SK-N-SH treated with all-trans-retinoic acid at 6 μM for 48 hours (cell line): ENCODE measurements at regions not wholly inside any gene's neighbourhood (a gene's known extent, or its start where the extent isn't known, plus 50 kb on each side); places are given as distances from the start of the nearest gene placed in this dataset.

Experiments used
- ATAC-seq: fragments of 200-7000 bp; cut with Tn5 transposase; 3 replicates; pipeline ENCODE4 v1.9.1; 2020; ENCODE audit warnings: mild to moderate bottlenecking, moderate library complexity
- ARNTL ChIP-seq: fragments of 450-650 bp; formaldehyde crosslinking; IDR thresholded peaks from 2 replicates; pipeline ENCODE4 v1.5.0; 2020; ENCODE audit warnings: low read depth, mild to moderate bottlenecking, moderate library complexity, borderline replicate concordance
- BACH2 ChIP-seq: fragments of 250-450 bp; sonication (Bioruptor Pico); IDR thresholded peaks from 2 replicates; pipeline ENCODE4 v1.9.0; 2021; ENCODE audit warnings: mild to moderate bottlenecking, borderline replicate concordance
- CSDC2 ChIP-seq: fragments of 250-450 bp; sonication (Bioruptor Pico); IDR thresholded peaks from 2 replicates; pipeline ENCODE4 v1.5.0; 2020; ENCODE audit warnings: mild to moderate bottlenecking, moderate library complexity
- ESRRG ChIP-seq: fragments of 250-450 bp; sonication (Bioruptor Pico); IDR thresholded peaks from 2 replicates; pipeline ENCODE4 v1.6.1; 2021; ENCODE audit warnings: mild to moderate bottlenecking
- GLIS3 ChIP-seq: fragments of 250-450 bp; sonication (Bioruptor Pico); IDR thresholded peaks from 2 replicates; pipeline ENCODE4 v1.5.0; 2020; ENCODE audit warnings: mild to moderate bottlenecking, moderate library complexity
- ISL1 ChIP-seq: fragments of 250-450 bp; sonication (Bioruptor Pico); IDR thresholded peaks from 2 replicates; pipeline ENCODE4 v2.1.2; 2022; ENCODE audit warnings: mild to moderate bottlenecking, moderate library complexity
- OSR1 ChIP-seq: fragments of 250-450 bp; sonication (Bioruptor Pico); IDR thresholded peaks from 2 replicates; pipeline ENCODE4 v1.8.0; 2022; ENCODE audit warnings: moderate library complexity, mild to moderate bottlenecking, inconsistent platforms
- POU6F1 ChIP-seq: fragments of 250-450 bp; sonication (Bioruptor Pico); IDR thresholded peaks from 2 replicates; pipeline ENCODE4 v1.8.0; 2021; ENCODE audit warnings: low read depth, mild to moderate bottlenecking, moderate library complexity, borderline replicate concordance
- PPARA ChIP-seq: fragments of 250-450 bp; sonication (Bioruptor Pico); IDR thresholded peaks from 2 replicates; pipeline ENCODE4 v1.5.0; 2020; ENCODE audit warnings: mild to moderate bottlenecking, borderline replicate concordance
- RARB ChIP-seq: fragments of 250-450 bp; sonication (Bioruptor Pico); IDR thresholded peaks from 2 replicates; pipeline ENCODE4 v1.8.0; 2021; ENCODE audit warnings: mild to moderate bottlenecking, moderate library complexity
- SNAI2 ChIP-seq: fragments of 250-450 bp; sonication (Bioruptor Pico); IDR thresholded peaks from 2 replicates; pipeline ENCODE4 v1.5.0; 2020; ENCODE audit warnings: mild to moderate bottlenecking, moderate library complexity
- TCF4 ChIP-seq: fragments of 250-450 bp; sonication (Bioruptor Pico); IDR thresholded peaks from 2 replicates; pipeline ENCODE4 v1.8.0; 2021; ENCODE audit warnings: mild to moderate bottlenecking, moderate library complexity, borderline replicate concordance
- TOX ChIP-seq: fragments of 250-450 bp; sonication (Bioruptor Pico); IDR thresholded peaks from 2 replicates; pipeline ENCODE4 v1.8.0; 2021; ENCODE audit warnings: mild to moderate bottlenecking, moderate library complexity, borderline replicate concordance
- TSHZ2 ChIP-seq: fragments of 250-450 bp; sonication (Bioruptor Pico); IDR thresholded peaks from 2 replicates; pipeline ENCODE4 v1.5.0; 2020; ENCODE audit warnings: mild to moderate bottlenecking, moderate library complexity
- ZC3H10 ChIP-seq: fragments of 250-450 bp; sonication (Bioruptor Pico); IDR thresholded peaks from 2 replicates; pipeline ENCODE4 v1.5.1; 2021; ENCODE audit warnings: mild to moderate bottlenecking, moderate library complexity
- ZFP3 ChIP-seq: fragments of 250-450 bp; sonication (Bioruptor Pico); IDR thresholded peaks from 2 replicates; pipeline ENCODE4 v1.5.0; 2020; ENCODE audit warnings: mild to moderate bottlenecking, moderate library complexity
- ZFP30 ChIP-seq: fragments of 450-650 bp; formaldehyde crosslinking; IDR thresholded peaks from 2 replicates; pipeline ENCODE4 v1.5.0; 2022; ENCODE audit warnings: mild to moderate bottlenecking, moderate library complexity
- ZNF565 ChIP-seq: fragments of 450-650 bp; formaldehyde crosslinking; conservative IDR thresholded peaks from 2 replicates; pipeline ENCODE4 v1.5.0; 2020; ENCODE audit warnings: low read depth, mild to moderate bottlenecking, moderate library complexity
- ZNF70 ChIP-seq: fragments of 450-650 bp; formaldehyde crosslinking; IDR thresholded peaks from 2 replicates; pipeline ENCODE4 v1.5.0; 2020; ENCODE audit warnings: mild to moderate bottlenecking, moderate library complexity
- ZNF8 ChIP-seq: fragments of 450-650 bp; formaldehyde crosslinking; IDR thresholded peaks from 2 replicates; pipeline ENCODE4 v1.5.0; 2020; ENCODE audit warnings: mild to moderate bottlenecking, moderate library complexity
- TF ChIP-seq, protein P1 (sequence below): fragments of 250-450 bp; sonication (Bioruptor Pico); IDR thresholded peaks from 2 replicates; pipeline ENCODE4 v1.5.1; 2021; ENCODE audit warnings: mild to moderate bottlenecking, moderate library complexity
- TF ChIP-seq, protein P2 (sequence below): fragments of 250-450 bp; sonication (Bioruptor Pico); IDR thresholded peaks from 2 replicates; pipeline ENCODE4 v1.8.0; 2020; ENCODE audit warnings: mild to moderate bottlenecking, moderate library complexity, borderline replicate concordance
- TF ChIP-seq, protein P3 (sequence below): fragments of 250-450 bp; sonication (Bioruptor Pico); IDR thresholded peaks from 2 replicates; pipeline ENCODE4 v1.5.1; 2020; ENCODE audit warnings: low read depth, mild to moderate bottlenecking, moderate library complexity

GRCh38 chr14:85824526-85824925 lies 294.6 kb downstream of the FLRT2 start:
- ATAC-seq: no peak
- TF ChIP-seq RARB (CRISPR knock-in tag) (no peak), ZFP30 (CRISPR knock-in tag) (no peak), SNAI2 (no peak), OSR1 (no peak), ARNTL (CRISPR knock-in tag) (no peak), POU6F1 (no peak), CSDC2 (CRISPR knock-in tag) (no peak), PPARA (CRISPR knock-in tag) (no peak)
- TF ChIP-seq, protein P1, sequence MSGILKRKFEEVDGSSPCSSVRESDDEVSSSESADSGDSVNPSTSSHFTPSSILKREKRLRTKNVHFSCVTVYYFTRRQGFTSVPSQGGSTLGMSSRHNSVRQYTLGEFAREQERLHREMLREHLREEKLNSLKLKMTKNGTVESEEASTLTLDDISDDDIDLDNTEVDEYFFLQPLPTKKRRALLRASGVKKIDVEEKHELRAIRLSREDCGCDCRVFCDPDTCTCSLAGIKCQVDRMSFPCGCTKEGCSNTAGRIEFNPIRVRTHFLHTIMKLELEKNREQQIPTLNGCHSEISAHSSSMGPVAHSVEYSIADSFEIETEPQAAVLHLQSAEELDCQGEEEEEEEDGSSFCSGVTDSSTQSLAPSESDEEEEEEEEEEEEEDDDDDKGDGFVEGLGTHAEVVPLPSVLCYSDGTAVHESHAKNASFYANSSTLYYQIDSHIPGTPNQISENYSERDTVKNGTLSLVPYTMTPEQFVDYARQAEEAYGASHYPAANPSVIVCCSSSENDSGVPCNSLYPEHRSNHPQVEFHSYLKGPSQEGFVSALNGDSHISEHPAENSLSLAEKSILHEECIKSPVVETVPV (CRISPR knock-in tag): no peak
- TF ChIP-seq, protein P2, sequence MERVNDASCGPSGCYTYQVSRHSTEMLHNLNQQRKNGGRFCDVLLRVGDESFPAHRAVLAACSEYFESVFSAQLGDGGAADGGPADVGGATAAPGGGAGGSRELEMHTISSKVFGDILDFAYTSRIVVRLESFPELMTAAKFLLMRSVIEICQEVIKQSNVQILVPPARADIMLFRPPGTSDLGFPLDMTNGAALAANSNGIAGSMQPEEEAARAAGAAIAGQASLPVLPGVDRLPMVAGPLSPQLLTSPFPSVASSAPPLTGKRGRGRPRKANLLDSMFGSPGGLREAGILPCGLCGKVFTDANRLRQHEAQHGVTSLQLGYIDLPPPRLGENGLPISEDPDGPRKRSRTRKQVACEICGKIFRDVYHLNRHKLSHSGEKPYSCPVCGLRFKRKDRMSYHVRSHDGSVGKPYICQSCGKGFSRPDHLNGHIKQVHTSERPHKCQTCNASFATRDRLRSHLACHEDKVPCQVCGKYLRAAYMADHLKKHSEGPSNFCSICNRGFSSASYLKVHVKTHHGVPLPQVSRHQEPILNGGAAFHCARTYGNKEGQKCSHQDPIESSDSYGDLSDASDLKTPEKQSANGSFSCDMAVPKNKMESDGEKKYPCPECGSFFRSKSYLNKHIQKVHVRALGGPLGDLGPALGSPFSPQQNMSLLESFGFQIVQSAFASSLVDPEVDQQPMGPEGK (CRISPR knock-in tag): no peak

- no peak for TF ChIP-seq ZNF565 (CRISPR knock-in tag)
- TF ChIP-seq GLIS3 (CRISPR knock-in tag): no peak
- TF ChIP-seq, protein P1 (CRISPR knock-in tag): no peak
- TF ChIP-seq SNAI2: no peak
- no peak for TF ChIP-seq ZC3H10
- TF ChIP-seq POU6F1: no peak
- TF ChIP-seq BACH2 (CRISPR knock-in tag): no peak
- TF ChIP-seq ZNF8: no peak
- TF ChIP-seq ARNTL (CRISPR knock-in tag): no peak
- TF ChIP-seq TSHZ2: no peak
- TF ChIP-seq ZFP3: no peak
- TF ChIP-seq PPARA (CRISPR knock-in tag): no peak
- no peak for TF ChIP-seq TOX (CRISPR knock-in tag)
- TF ChIP-seq ISL1 (CRISPR knock-in tag): no peak
- TF ChIP-seq, protein P3, sequence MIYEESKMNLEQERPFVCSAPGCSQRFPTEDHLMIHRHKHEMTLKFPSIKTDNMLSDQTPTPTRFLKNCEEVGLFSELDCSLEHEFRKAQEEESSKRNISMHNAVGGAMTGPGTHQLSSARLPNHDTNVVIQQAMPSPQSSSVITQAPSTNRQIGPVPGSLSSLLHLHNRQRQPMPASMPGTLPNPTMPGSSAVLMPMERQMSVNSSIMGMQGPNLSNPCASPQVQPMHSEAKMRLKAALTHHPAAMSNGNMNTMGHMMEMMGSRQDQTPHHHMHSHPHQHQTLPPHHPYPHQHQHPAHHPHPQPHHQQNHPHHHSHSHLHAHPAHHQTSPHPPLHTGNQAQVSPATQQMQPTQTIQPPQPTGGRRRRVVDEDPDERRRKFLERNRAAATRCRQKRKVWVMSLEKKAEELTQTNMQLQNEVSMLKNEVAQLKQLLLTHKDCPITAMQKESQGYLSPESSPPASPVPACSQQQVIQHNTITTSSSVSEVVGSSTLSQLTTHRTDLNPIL (CRISPR knock-in tag): no peak
- no peak for TF ChIP-seq CSDC2 (CRISPR knock-in tag)
- TF ChIP-seq ZNF70 (CRISPR knock-in tag): no peak
- no peak for TF ChIP-seq TCF4 (CRISPR knock-in tag)
- no peak for TF ChIP-seq ESRRG (CRISPR knock-in tag)
- no peak for ATAC-seq
Observed at GRCh38 chr14:85822236-85822635, 292.3 kb downstream of the FLRT2 start.
